Coronary artery (tissue), 2 donors: ENCODE measurements at regions not wholly inside any gene's neighbourhood (a gene's known extent, or its start where the extent isn't known, plus 50 kb on each side); places are given as distances from the start of the nearest gene placed in this dataset.

Experiments used
- DNase-seq: peaks from one replicate; pipeline ENCODE4 v3.0.0-alpha.2; 2017; ENCODE audit warnings: low spot score
- H3K27ac ChIP-seq, 2 donors: fragments of 200-600 bp; sonication (generic); one replicate each; pipeline ENCODE4 v1.5.1; 2016 to 2019
- H3K4me3 ChIP-seq: fragments of 200-600 bp; sonication (generic); 2 replicates; pipeline ENCODE4 v1.5.1; 2016; ENCODE audit warnings: mild to moderate bottlenecking, moderate library complexity
- CTCF ChIP-seq: fragments of 200-600 bp; sonication (generic); IDR thresholded peaks from one replicate; pipeline ENCODE4 v1.5.1; 2019; ENCODE audit warnings: antibody characterized with exemption

DNA sequence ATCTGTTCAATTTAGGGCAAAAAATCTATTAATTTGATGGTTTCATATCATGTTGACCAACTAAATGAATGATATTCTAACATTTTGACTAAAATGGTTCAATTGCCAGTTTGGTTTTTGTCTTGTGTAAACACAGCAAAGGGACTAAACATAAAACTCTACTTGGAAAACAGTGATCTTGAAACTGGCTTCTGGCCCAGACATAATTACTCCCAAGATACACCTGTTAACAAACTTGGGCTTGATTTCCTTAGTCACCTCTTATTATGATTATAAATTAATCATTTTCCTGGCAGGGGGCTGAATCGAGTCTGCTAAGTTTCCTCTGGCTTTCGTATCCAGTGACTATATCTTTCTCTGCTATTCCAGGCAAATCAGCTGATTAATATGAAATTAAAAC lies 78.0 kb upstream of the OXGR1 start:
- Histone ChIP-seq H3K27ac (no peak overlapping the region), H3K4me3 (no peak overlapping the region)
- TF ChIP-seq CTCF: no peak
- DNase-seq: no peak

DNA sequence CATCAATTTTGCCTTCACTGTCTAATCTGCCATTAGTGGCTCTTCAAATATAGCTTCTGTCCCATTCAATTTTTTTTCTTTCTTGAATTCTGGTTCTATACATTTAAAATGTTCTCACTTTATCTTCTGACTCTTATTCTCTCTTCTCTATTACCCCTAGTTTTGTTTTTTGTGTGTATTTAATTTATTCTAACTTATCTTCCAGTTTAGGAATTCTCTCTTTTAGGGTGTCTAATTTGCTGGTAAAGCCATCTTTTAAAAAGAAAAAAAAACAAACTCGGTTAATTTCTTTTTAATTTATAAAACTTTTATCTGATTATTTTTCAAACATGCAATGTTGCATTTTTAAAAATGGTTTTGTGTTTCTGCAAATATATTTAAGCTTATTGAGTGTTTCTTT lies 80.3 kb upstream of the OXGR1 start:
- Histone ChIP-seq H3K4me3 (no peak overlapping the region), H3K27ac (no peak overlapping the region)
- TF ChIP-seq CTCF: no peak
- DNase-seq: no peak

DNA sequence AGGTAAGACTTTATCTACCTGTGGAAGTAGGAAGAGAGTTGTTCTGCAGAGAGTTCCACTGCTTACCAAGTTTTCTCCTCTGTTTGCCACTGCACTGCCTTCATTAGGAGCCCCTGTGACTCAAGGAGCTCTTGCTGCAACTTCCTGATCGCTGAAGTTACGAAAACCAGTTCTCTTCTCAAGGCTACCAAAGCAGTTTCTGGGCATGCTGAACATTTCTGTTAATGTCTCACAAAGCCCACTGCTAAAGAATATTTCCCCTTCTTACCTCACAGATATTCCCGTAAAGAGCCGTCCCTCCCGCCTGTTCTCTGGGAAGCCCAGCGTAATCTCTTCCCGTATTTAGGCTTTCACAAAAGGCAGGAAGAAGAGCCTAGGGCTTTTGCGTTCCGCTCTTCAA lies 82.6 kb upstream of the OXGR1 start:
- TF ChIP-seq CTCF: no peak
- H3K4me3 ChIP-seq: no peak overlapping the region

GRCh38 chr13:97077341-97077740 lies 83.1 kb upstream of the OXGR1 start:
- DNase-seq: no peak
- no peak for TF ChIP-seq CTCF
- Histone ChIP-seq H3K27ac (peak overlapping the region in 1 of 2 donors; percentile 57), H3K4me3 (no peak overlapping the region)

More for the DNA sequence above, 82.6 kb upstream of the OXGR1 start:
- no peak for DNase-seq
- peak overlapping the region in 1 of 2 donors; percentile 57 for H3K27ac ChIP-seq

DNA sequence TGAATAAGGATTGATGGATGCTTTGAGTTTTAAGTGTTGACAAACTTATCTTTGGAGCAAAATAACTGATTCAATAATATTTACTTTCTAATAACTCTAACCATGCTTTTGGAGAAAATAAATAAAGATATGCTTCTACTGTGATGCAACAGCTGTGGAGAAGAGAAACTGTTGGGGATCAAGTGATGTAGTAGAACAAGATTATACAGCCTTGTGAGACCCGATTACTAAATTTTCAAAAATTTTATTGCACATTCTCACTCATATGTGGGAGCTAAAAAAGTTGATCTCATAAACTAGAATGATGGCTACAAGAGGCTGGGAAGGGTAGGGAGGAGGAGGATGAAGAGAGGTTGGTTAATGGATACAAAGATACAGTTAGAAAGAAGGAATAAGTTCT lies 85.5 kb upstream of the OXGR1 start:
- DNase-seq: no peak
- TF ChIP-seq CTCF: no peak
- no peak overlapping the region for H3K27ac ChIP-seq
- H3K4me3 ChIP-seq: no peak overlapping the region

GRCh38 chr13:97082461-97083207 lies 88.4 kb upstream of the OXGR1 start:
- TF ChIP-seq CTCF: no peak
- DNase-seq: no peak
- H3K27ac ChIP-seq: no peak overlapping the region
- peak overlapping the region; percentile 39 for H3K4me3 ChIP-seq

- no peak overlapping the region for H3K4me3 ChIP-seq
- DNase-seq: no peak
- H3K27ac ChIP-seq: no peak overlapping the region
- TF ChIP-seq CTCF: no peak
Observed at GRCh38 chr13:97091196-97091595, 96.9 kb upstream of the OXGR1 start.
